Endothelial cell of umbilical vein (primary cell): ENCODE measurements at regions not wholly inside any gene's neighbourhood (a gene's known extent, or its start where the extent isn't known, plus 50 kb on each side); places are given as distances from the start of the nearest gene placed in this dataset.
A peak's percentile ranks its signal among the peaks of the same experiment; 100 is the strongest.

Source experiments
- BruUV-seq: library from RNA; stranded (reverse); fragments of 400-500 nt; replicated peaks from 2 replicates; lab custom pipeline; 2021; lab: Mats Ljungman, UMichigan
- CTCF ChIA-PET: fragments of 300-600, 350-600 bp; sonication (Branson Sonifier 250); formaldehyde crosslinking; loops from one replicate; lab custom pipeline; 2021; ENCODE audit warnings: antibody characterized with exemption, inconsistent platforms; lab: Charles Lee
- POLR2A ChIA-PET: fragments of 300-600, 350-600 bp; sonication (Branson Sonifier 250); formaldehyde crosslinking; loops from one replicate; lab custom pipeline; 2021; ENCODE audit warnings: antibody characterized with exemption, inconsistent platforms; lab: Charles Lee
- DNase-seq: peaks from one replicate; pipeline ENCODE4 v3.0.0-alpha.2; 2011; ENCODE audit warnings: low read depth, low spot score
- FAIRE-seq: peaks from 2 replicates; lab custom pipeline; 2011; peaks lifted over from hg19 to GRCh38; lab: Jason Lieb, UNC
- H2AFZ ChIP-seq: 2 replicates; pipeline ENCODE4 v1.6.0; 2012; ENCODE audit warnings: low read depth, low read length, control low read depth, inconsistent platforms
- H3K27ac ChIP-seq: 2 replicates; pipeline ENCODE4 v1.5.1; 2011; ENCODE audit warnings: low read depth, mild to moderate bottlenecking, control low read depth, low read length, moderate library complexity; ENCODE audit not compliant: insufficient read depth
- H3K27me3 ChIP-seq, 2 experiments: 2 replicates each; pipeline versions ENCODE4 v1.6.0 to v1.6.1; 2011; ENCODE audit warnings: low read length in 2 of 2, mixed read lengths in 1 of 2; ENCODE audit not compliant: control insufficient read depth in 2 of 2, insufficient read depth in 2 of 2
- H3K36me3 ChIP-seq, 2 experiments: 2 replicates in 1 of 2; 3 replicates in 1 of 2; pipeline ENCODE4 v1.5.1; 2011; ENCODE audit warnings: low read length in 2 of 2, mild to moderate bottlenecking in 1 of 2, moderate library complexity in 1 of 2; ENCODE audit not compliant: control insufficient read depth in 2 of 2, insufficient read depth in 2 of 2; ENCODE audit errors: extremely low read depth in 1 of 2
- H3K4me1 ChIP-seq: 3 replicates; pipeline ENCODE4 v1.5.1; 2011; ENCODE audit warnings: mild to moderate bottlenecking, low read length; ENCODE audit not compliant: control insufficient read depth, insufficient read depth; ENCODE audit errors: extremely low read depth
- H3K4me2 ChIP-seq: 2 replicates; pipeline ENCODE4 v1.6.1; 2011; ENCODE audit warnings: low read length, control low read depth, mixed read lengths; ENCODE audit not compliant: insufficient read depth
- H3K4me3 ChIP-seq, 3 experiments: fragments of 200-600 bp in 1 of 3; sonication (generic), shearing (Covaris generic) in 1 of 3; replicated peaks in 1 of 3; 2 replicates each; pipeline ENCODE4 v1.5.1; 2011 to 2016; ENCODE audit warnings: control low read depth in 3 of 3, low read length in 3 of 3, mild to moderate bottlenecking in 2 of 3, inconsistent platforms in 1 of 3, low read depth in 1 of 3, moderate library complexity in 1 of 3; ENCODE audit not compliant: insufficient read depth in 1 of 3
- H3K79me2 ChIP-seq: 2 replicates; pipeline ENCODE4 v1.6.0; 2012; ENCODE audit warnings: low read length, inconsistent platforms; ENCODE audit not compliant: control insufficient read depth, insufficient read depth
- H3K9ac ChIP-seq: replicated peaks from 2 replicates; pipeline ENCODE3; 2011; ENCODE audit warnings: low read length, control low read depth; ENCODE audit not compliant: insufficient read depth; ENCODE audit errors: extremely low read depth
- H3K9me1 ChIP-seq: replicated peaks from 3 replicates; pipeline ENCODE4 v1.6.0; 2011; ENCODE audit warnings: mild to moderate bottlenecking, low read length; ENCODE audit not compliant: control insufficient read depth, insufficient read depth; ENCODE audit errors: extremely low read depth
- H3K9me3 ChIP-seq: replicated peaks from 2 replicates; pipeline ENCODE4 v1.5.1; 2012; ENCODE audit warnings: low read length, inconsistent platforms; ENCODE audit not compliant: control insufficient read depth, insufficient read depth
- H4K20me1 ChIP-seq: replicated peaks from 2 replicates; pipeline ENCODE3; 2011; ENCODE audit warnings: mild to moderate bottlenecking, low read length; ENCODE audit not compliant: control insufficient read depth, insufficient read depth; ENCODE audit errors: extremely low read depth
- CTCF ChIP-seq, 2 donors: IDR thresholded peaks; 1 replicate in 1 of 2; 2 replicates in 1 of 2; pipeline ENCODE4 v1.5.1; 2011; ENCODE audit warnings: low read length in 2 of 2, mild to moderate bottlenecking in 2 of 2, moderate library complexity in 2 of 2, control low read depth in 1 of 2, inconsistent platforms in 1 of 2, low read depth in 1 of 2; ENCODE audit not compliant: insufficient read depth in 1 of 2; ENCODE audit errors: extremely low read depth in 1 of 2
- EZH2 ChIP-seq: IDR thresholded peaks from 2 replicates; pipeline ENCODE4 v1.6.1; 2012; ENCODE audit warnings: borderline replicate concordance, low read depth, mild to moderate bottlenecking, moderate library complexity, low read length, inconsistent platforms; ENCODE audit not compliant: severe bottlenecking
- FOS ChIP-seq: IDR thresholded peaks from 2 replicates; pipeline ENCODE4 v1.6.1; 2011; ENCODE audit warnings: mild to moderate bottlenecking, low read length, moderate library complexity, borderline replicate concordance; ENCODE audit not compliant: insufficient read depth
- GATA2 ChIP-seq: IDR thresholded peaks from 2 replicates; pipeline ENCODE4 v1.7.0; 2011; ENCODE audit warnings: low read depth, mild to moderate bottlenecking, moderate library complexity, mixed read lengths, low read length; ENCODE audit not compliant: insufficient read length, insufficient read depth
- JUN ChIP-seq: IDR thresholded peaks from 2 replicates; pipeline ENCODE4 v1.6.1; 2011; ENCODE audit warnings: borderline replicate concordance, low read depth; ENCODE audit not compliant: insufficient read length, insufficient read depth
- MAX ChIP-seq: IDR thresholded peaks from 2 replicates; pipeline ENCODE4 v1.6.1; 2011; ENCODE audit not compliant: insufficient read depth, insufficient read length
- MYC ChIP-seq: IDR thresholded peaks from one replicate; pipeline ENCODE4 v1.6.1; 2011; ENCODE audit warnings: mild to moderate bottlenecking, low read depth, low read length
- POLR2A ChIP-seq: IDR thresholded peaks from 2 replicates; pipeline ENCODE4 v1.6.1; 2012; ENCODE audit warnings: low read depth, mild to moderate bottlenecking, control low read depth, low read length
- POLR2AphosphoS5 ChIP-seq: IDR thresholded peaks from 2 replicates; pipeline ENCODE4 v1.6.1; 2012; ENCODE audit warnings: low read depth, mild to moderate bottlenecking, control low read depth, low read length, moderate library complexity; ENCODE audit not compliant: insufficient read depth
- dilution Hi-C: fragments of 300-500 bp; cut with MboI; formaldehyde crosslinking; loops from one replicate; pipeline ENCODE4 v1.15.0; 2019; ENCODE audit warnings: low sequenced_read_pairs; ENCODE audit not compliant: extremely low pct_ligation_motif_present
- intact Hi-C: fragments of 100-400 bp; cut with micrococcal nuclease; formaldehyde crosslinking; loops from one replicate; pipeline ENCODE4 v1.10.0; 2022

GRCh38 chr2:187168720-187169713 is 279.0 kb downstream of the CALCRL start:
- no TSS peak for BruUV-seq
- Histone ChIP-seq H3K4me3 (no peak overlapping the region), H3K4me1 (peaks cover 11% of the 10 kb centered on the region), H3K79me2 (no peaks in the 10 kb centered on the region), H3K9me3 (no peaks in the 10 kb centered on the region), H3K9me1 (no peaks in the 10 kb centered on the region), H3K4me2 (no peak overlapping the region), H3K27me3 (no peaks in the 10 kb centered on the region), H3K27ac (peak overlapping the region; percentile 58), H4K20me1 (no peaks in the 10 kb centered on the region), H3K36me3 (no peaks in the 10 kb centered on the region), H3K9ac (peak overlapping the region; percentile 48), H2AFZ (no peak overlapping the region)
- TF ChIP-seq POLR2A, result no peak
- peak; percentile 15 for TF ChIP-seq GATA2
- POLR2A ChIA-PET, result interaction anchor here (0.5 kb wide), 1 partner anchor 116 kb away, joined by 3 read pairs; no protein-coding TSS in a partner anchor
- intact Hi-C loops, result loop anchor here (1.0 kb wide), 1 partner anchor 95 kb away; no protein-coding TSS in a partner anchor
- DNase-seq (peak; percentile 75), FAIRE-seq (peak; percentile 38)
- CTCF ChIA-PET, result interaction anchor here (0.8 to 2.0 kb wide), 4 partner anchors 12 to 306 kb away, joined by 3 to 5 read pairs (median 4); no protein-coding TSS in a partner anchor
- dilution Hi-C loops, result no loop called here

- no peaks in the 10 kb centered on the region for H3K79me2 ChIP-seq
- dilution Hi-C loops, result no loop called here
- no peaks in the 10 kb centered on the region for H3K9me1 ChIP-seq
- H3K36me3 ChIP-seq, result no peaks in the 10 kb centered on the region
- no peak overlapping the region for H3K4me3 ChIP-seq
- no peaks in the 10 kb centered on the region for H3K27me3 ChIP-seq
- no peak overlapping the region for H3K4me2 ChIP-seq
- DNase-seq (no peak), FAIRE-seq (no peak)
- no peak overlapping the region for H3K27ac ChIP-seq
- no peak overlapping the region for H2AFZ ChIP-seq
- H3K9ac ChIP-seq, result no peak overlapping the region
- CTCF ChIA-PET, result interaction anchor here (1.1 to 2.6 kb wide), 2 partner anchors 97 to 264 kb away, joined by 3 to 6 read pairs; no protein-coding TSS in a partner anchor
- no peaks in the 10 kb centered on the region for H4K20me1 ChIP-seq
- no peak for TF ChIP-seq GATA2
- TF ChIP-seq POLR2AphosphoS5, result no peak
- TF ChIP-seq CTCF (IDR thresholded peaks at IDR 0.05; ENCODE audit: extremely low read depth in 1 of 2, insufficient read depth in 1 of 2, low read depth in 1 of 2, low read length in 2 of 2), result no peak
- no peak for TF ChIP-seq MAX
- TF ChIP-seq EZH2, result no peak
- no peak for TF ChIP-seq MYC
- TF ChIP-seq JUN, result no peak
- no peak for TF ChIP-seq FOS
- TF ChIP-seq POLR2A, result no peak
- no TSS peak for BruUV-seq
- POLR2A ChIA-PET, result no interaction called here
- H3K9me3 ChIP-seq, result no peaks in the 10 kb centered on the region
- intact Hi-C loops, result no loop called here
- H3K4me1 ChIP-seq, result peaks cover 11% of the 10 kb centered on the region
Measured at GRCh38 chr2:187167491-187167890, 280.6 kb downstream of the CALCRL start.
